ENCODE measurements at regions not wholly inside any gene's neighbourhood (a gene's known extent, or its start where the extent isn't known, plus 50 kb on each side); places are given as distances from the start of the nearest gene placed in this dataset.

DNA sequence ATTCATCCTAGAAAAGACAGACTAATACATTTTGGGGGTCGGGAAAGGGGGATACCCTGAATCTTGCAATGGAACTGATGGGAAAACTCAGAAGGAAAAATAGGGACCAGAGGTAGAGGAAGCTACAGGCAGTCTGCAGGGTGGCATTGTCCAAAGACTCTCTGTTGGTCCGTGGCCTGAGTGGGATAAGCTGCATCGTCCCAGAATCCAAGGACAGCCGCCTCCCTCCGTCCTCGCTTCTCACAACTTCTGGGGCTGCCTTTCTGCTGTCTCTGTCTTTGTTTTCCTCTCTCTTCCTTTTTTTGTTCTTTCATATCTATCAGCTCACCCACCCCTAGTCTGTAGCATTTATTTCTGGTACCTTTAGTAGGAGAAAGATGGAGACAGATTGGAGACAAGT lies 1052.6 kb upstream of the RBFOX1 start:
- DNase-seq (ENCODE audit: low spot score): no peak

DNA sequence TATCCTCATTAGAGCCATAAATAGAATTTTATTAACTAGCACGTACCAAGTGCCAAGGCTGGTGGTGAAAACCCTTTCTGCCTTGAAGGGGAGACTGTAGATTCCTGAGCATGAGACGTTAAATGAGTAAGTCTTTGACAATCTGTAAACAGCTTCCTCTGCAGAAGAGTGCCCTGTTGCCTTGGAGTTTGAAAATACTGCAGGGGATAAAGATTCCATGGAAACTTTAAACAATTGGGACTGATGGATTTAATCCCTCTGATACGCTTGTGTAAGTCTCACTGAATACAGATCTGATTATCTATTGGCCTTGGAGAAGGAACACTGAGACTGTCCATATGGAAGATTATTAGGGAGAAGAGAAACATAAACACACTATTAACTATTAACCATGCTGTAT lies 1053.4 kb upstream of the RBFOX1 start:
- DNase-seq (ENCODE audit: low spot score): no peak

DNA sequence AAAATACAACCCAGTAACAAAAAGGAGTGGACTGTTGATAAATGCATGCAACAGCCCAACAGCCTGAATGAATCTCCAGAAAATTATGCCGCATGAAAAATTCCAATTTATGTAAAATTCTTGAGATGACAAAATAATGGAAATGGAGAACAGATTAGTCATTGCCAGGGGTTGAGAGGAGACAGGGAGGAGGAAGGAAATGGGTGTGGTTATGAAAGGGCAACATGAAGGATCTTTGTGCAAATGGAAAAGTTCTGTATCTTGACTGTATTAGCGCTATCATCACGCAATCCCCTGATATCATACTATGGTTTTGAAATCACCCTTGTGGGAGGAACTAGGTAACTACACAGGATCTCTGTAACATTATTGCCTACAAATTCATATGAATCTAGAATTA lies 1058.3 kb upstream of the RBFOX1 start:
- DNase-seq (ENCODE audit: low spot score): no peak

DNA sequence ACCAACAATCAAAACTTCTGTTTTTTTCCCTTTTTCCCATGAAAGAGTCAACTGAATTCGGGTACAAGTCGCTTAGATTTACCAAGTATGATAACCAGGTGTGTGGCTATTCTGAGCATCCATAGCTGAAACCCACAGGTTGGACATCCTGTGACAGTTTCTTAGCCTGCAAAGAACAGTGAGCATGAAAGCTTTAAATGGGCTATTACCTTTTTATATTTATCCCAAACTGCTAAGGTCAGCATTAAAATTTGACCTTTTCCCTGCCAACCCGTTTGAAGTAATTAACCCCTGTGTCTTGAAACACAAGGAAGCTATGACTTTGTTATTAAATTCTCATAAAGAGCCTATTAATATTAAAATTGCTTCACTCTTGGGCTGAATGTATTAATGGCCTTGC lies 1065.0 kb upstream of the RBFOX1 start:
- DNase-seq (ENCODE audit: low spot score): no peak

DNA sequence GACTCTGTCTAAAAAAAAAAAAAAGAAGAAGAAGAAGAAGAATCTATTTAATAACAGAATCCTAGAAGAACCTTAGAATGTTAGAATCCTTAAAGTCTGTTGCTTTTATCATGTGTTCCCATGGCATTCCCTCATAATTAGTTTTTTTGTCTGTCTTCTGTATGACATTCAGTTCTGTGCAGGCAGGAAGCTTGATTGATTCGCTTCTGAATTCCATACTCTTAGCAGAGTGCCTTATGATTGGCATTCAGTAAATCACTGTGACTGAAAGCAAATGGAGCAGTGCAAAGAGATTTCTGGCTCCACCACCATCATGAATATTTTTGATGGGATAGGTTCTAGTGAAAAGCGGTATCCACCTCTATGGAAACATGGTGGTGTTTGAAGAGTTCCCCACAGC lies 1065.9 kb upstream of the RBFOX1 start:
- no peak for DNase-seq (ENCODE audit: low spot score)

DNA sequence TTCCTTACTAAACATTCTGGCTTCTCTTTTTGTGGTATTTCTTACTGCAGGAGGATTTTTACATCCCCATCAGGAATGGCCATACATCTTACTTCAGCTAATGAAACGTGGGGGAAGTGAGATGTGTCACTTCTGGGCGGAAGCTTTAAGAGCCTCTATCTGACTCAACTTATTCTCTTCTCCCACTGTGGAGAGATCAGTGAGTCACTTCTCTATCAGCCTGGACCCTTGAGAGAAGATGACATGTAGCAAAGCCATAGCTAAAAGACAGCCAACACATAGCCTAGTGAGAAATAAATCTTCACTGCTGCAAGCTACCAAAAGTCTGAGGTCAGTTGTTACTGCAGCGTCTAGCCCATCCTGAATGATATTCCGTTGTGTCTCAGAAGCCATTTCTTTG lies 1066.7 kb upstream of the RBFOX1 start:
- DNase-seq (ENCODE audit: low spot score): no peak

DNA sequence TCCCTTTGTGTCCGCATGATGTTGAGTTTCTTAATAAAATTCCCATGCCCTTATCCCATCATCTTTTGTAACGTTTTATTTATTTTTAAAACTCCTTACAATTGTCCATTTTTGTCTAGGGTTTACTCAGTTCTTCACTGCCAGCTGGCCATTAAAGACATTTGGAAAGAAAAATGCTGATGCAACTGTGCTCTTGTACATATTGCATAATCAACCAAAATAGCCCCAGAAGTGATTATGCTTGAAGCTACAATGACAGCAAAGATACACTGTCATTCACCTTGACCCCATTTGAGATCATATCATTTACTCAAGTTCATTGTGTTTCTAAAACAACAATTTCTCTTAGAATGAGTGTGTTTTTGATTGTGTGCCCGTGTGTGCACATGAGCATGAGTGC lies 1074.6 kb upstream of the RBFOX1 start:
- DNase-seq (ENCODE audit: low spot score): no peak

DNA sequence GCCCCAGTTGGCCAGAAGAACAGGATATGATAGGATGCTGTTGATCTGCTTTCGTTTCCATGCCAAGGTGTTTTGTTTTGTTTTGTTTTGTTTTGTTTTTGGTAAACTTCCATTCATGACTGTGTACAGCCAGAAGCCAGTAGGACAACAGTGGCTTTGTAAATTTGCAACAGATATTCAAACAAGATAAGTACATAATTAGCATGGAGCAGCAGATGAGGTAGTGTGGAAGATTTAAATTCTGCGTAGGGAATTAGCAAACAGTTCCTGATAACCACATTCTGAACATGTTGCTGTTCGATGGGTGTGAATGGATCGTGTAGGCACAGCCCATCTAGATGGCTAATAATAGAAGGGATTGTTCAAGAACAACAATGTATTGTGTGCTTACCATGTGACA lies 1080.1 kb upstream of the RBFOX1 start:
- no peak for DNase-seq (ENCODE audit: low spot score)

DNA sequence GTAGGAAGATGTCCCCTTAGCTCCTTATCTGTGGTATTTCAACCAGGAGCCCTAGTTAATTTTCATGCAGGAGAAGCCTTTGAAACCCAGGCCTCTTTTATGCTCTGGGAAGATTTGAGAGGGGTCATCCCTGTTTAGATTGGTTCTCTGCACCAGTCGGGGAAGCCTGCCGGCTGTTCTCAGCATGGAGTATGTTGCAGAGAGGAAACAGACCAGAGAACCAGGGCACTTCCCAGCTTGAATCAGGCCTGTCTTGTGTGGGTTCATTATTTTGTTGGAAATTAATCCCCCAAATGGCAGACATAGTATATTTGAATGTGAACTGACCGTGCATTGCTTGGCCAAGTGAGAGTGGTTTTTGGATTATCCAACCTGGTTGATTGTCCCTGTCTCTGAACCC lies 1082.1 kb upstream of the RBFOX1 start:
- no peak for DNase-seq (ENCODE audit: low spot score)

DNA sequence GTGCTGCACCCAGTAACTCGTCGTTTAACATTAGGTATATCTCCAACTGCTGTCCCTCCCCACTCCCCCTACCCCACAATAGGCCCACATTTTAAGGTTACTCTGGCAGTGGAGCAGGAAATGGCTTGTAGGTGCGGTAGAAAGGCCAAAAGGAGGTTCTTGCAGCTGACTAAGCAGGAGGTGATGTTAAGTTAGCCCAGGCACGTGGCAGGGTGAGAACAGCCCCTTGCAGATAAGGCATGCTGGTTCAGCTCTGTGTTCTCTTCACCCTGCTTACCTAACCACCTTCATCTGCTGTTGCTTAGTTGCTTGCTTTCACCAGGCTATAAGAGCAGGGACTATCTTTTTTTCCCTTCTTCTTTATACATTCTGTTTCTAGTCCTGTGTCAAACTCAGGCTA lies 1082.8 kb upstream of the RBFOX1 start:
- no peak for DNase-seq (ENCODE audit: low spot score)

DNA sequence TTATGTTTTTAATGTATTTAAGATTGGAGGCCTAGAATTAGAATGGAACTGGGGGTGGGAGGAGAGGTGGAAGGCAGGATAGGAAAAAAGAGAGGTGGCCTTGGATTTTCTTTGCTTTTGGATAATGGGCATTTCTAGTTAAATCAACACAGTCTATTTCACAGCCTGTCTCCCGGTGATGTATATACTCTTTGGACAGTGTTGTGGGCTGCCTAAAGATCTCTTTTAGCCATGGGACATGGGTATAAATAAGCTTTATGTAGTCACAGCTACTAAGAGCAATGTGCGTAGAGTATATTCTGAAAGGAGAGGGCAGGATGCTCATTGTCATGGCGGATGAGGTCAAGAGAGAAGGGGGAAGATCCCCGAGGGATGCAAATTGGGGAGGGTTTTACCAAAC lies 1084.4 kb upstream of the RBFOX1 start:
- no peak for DNase-seq (ENCODE audit: low spot score)

DNA sequence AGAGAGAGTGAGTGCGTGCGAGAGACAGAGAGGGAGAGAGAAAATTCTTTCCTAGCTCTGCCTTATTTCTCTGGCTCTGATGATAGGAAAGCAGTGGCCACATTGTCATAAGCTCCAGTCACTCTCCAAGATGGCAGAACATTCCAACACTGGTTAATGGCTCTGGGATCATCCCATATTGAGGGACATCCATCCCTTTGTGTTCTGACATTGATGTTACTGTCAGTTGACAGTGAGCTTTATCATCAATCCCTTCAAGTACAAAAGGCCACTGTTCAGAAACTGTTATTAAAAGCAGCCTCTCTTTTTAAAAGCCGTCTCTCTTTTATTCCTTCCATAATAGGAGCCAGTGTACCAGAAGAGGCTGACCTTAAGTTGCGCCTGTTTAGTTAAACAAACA lies 1084.9 kb upstream of the RBFOX1 start:
- peak; percentile 28 for DNase-seq (ENCODE audit: low spot score)

DNA sequence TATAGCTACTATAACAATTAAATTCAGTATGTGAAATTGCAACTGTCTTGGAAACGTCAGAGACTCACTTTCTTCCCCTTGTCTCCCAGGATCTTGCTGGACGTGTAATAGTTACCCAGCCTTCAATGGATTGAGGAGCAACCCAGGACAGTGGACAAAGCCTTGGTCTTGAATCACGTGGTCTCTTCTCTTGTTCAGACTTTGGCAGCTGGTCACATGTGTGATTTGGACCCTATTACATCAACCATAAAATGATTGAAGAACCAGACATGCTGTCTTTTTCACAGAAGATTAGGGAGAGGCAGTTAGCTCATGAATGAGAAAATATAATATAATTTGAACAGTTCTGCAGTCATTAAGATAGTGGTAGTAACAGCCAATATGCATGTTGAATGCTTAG lies 1085.5 kb upstream of the RBFOX1 start:
- DNase-seq (ENCODE audit: low spot score): no peak

DNA sequence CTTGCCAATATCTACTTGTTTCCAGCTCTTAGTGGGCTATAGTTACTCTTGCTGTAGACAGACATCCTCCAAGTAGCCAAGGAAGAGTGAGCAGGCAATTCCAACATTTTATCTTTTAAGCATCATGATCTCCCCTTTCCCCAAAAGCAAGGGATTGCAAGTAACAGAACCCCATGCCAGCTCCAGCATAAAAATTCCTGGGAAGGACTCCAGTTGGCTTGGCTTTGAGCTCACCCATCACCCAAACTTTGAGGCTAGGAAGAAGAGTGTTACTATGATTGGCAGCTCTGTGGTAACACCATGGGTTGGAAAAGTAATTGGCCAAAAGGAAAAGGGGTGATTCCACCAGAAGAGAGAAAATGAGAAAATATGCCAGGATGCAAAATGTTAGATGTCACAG lies 1086.4 kb upstream of the RBFOX1 start:
- DNase-seq (ENCODE audit: low spot score): no peak

DNA sequence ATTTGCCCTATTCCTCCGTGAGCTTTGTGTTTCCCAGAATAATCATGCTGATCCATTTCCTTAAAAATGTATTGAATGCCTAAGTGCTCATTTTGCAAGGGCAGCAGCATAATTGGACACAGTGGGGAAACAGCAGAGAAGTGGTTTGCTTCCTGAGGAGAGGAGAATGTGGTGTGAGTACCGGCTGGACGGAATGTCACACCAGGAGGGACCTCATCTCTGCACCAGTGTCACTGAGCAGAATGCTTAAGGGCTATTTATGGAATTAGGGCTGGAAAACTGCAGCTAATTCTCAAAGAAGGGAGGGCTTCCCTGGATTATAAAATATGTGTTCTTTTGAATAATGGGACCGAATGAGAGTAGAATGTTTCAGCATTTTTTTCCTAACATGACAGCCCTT lies 1100.6 kb upstream of the RBFOX1 start:
- no peak for DNase-seq (ENCODE audit: low spot score)

DNA sequence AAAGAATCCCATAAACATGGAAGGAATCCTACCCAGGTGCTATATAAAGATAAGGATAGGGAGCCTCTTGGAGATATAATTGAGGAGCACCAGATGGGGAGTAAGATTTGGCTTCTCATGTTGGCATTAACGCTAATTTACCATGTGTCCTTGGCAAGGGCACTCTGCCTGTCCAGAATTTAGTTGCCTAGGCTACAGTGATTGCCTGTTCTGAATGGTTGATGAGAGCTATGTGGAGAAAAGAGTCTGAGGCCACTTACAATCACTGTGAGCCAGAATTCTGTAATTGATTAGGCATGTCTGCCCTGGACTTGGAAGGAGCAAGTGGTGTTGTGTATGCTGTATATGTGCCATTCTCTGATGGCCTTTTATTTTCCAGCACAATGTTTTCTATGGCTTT lies 1101.2 kb upstream of the RBFOX1 start:
- no peak for DNase-seq (ENCODE audit: low spot score)

DNA sequence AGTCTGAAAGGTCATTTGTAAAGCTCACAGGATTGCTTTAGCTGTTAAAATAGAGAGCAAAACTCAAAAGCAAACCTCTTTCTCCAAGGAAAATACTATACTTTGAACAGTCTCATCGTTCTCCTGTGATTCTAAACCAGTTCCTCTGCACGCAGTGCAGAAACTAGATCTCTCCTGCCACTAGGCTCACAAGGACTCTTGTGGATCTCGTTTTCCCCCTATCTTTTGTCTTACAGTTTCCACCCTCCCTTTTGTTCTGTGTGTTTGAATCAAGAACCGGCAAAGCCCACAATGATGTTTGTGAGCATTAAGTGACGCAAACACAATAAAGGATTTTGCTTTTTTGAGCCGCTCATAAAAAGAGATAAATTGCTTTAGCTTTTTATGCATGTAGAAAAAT lies 1103.5 kb upstream of the RBFOX1 start:
- no peak for DNase-seq (ENCODE audit: low spot score)

DNA sequence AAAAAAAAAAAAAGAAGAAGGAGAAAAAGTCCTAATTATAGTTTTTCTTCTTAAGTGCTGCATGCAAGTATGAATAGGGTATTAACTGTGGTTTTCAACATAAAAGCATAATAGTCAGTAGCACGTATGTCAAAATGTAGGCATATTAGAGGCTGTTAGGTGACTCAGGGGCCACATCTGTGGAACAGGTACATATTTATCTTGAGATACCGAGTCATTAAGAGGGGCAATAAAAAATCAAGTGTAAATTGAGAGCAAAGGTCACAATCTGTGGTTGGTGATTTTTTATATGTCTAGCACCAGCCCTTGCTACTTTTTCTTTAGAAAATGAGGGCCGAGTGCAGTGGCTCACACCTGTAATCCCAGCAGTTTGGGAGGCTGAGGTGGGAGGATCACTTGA lies 1113.8 kb upstream of the RBFOX1 start:
- DNase-seq (ENCODE audit: low spot score): no peak

DNA sequence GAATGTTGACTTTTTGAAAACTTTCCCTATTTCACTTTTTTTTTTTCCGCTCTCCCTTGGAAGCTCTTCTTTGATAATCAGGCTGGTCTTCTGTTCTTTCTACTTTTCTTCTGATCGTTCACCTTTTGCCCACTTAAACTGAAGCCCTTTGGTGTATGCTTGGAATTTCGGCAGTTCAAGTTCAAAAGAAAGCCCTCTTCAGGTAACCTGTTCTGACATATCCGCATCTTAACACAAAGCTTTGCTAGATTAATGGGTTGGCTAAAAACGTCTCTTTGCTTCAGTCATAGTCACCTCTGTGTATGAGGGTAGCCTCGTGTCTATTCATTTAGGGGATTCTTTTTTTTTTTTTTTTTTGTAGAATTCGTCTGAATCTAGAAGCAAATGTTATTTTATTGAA lies 1115.8 kb upstream of the RBFOX1 start:
- no peak for DNase-seq (ENCODE audit: low spot score)

DNA sequence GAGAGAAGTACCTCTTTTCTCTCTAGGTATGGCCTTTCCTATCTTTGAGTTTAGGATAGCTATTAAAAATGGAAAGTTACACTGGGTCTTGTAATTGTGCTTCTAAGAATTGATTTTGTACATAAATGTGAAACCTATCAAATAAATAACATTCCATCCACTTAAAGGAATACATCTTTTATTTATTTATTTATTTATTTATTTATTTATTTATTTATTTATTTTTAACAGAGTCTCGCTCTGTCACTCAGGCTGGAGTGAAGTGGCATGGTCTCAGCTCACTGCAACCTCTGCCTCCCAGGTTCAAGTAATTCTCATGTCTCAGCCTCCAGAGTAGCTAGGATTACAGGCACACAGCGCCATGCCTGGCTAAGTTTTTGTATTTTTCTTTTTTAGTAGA lies 1114.0 kb upstream of the EEF2KMT start:
- no peak for DNase-seq (ENCODE audit: low spot score)

DNA sequence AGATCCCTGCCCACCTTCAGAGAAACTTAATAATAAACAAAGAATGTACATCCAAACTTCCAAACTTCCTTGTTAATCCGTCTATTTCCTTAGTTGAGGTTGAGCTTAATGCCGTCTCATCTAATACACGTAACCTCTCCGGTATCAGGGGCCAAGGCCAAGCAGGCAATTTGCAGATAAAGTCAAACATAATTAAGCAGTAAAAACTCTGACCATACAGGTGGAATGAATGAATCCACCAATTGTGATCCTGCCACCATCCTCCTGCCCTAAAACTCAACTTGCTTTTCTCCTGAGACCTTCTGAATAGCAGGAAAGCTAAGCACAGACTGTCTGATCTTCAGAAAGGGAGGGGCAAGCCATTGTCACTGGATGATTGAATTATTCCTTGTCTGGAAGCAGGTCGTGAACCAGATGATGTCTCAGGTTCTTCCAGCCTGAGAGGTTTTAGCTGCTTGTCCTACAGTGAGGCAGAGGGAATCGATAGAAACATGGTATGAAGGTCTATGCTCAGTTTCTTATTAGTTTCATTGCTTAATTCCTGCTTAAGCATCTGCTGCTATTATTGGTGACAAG lies 1111.8 kb upstream of the EEF2KMT start:
- no peak for DNase-seq (ENCODE audit: low spot score)

DNA sequence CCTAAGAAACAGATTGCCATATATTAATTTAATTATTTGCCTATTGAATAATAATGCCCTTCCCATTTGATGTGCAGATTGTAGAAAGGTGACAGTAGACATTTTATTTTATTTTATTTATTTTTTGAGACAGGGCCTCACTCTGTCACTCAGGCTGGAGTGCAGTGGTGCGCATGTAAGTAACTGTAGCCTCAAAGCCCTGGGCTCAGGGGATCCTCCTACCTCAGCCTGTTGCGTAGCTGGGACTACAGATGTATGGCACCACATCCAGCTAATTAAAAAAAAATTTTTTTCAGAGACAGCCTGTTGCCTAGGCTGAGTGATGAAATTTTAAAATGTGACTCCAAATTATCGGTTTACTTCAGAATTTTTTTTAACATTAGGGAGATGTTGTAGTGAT lies 1110.0 kb upstream of the EEF2KMT start:
- DNase-seq (ENCODE audit: low spot score): no peak

DNA sequence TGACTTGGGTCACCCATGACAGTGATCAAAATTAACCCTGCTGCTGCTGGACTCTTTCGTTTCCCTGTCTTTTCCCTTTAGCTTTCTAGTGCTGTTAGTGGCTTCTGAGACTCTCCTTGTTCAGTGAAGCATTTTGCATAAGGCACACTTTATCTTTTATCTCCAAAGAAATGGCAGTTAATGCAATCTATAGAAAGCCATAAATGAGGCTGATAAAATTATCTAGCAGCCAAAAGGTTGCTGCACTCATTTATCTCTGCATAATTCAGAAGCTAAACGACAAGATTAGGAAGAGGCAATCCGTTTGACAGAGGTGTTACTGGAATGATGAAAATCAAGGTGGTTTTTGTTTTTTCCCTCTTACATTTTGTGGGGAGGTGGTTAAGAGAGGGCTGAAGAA lies 1109.5 kb upstream of the EEF2KMT start:
- no peak for DNase-seq (ENCODE audit: low spot score)

DNA sequence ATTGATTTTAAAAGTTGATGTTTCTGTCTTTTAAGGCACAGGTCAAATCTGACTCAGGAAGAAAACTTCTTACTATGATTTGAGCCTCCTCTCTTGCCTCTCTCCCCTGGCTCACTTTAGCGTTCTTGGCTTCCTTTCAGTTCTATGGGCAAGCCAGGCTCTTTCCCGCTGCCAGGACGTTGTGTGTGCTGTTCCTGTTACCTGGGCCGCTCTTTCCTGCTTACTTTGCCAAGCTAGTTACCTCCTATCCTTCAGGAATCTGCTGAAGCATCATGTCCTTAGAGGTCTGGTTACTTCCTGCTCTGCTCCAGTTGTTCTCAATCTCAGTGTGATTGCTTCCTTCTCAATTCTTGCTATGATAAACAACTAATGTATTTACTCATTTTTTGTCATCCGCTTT lies 1108.5 kb upstream of the EEF2KMT start:
- no peak for DNase-seq (ENCODE audit: low spot score)

DNA sequence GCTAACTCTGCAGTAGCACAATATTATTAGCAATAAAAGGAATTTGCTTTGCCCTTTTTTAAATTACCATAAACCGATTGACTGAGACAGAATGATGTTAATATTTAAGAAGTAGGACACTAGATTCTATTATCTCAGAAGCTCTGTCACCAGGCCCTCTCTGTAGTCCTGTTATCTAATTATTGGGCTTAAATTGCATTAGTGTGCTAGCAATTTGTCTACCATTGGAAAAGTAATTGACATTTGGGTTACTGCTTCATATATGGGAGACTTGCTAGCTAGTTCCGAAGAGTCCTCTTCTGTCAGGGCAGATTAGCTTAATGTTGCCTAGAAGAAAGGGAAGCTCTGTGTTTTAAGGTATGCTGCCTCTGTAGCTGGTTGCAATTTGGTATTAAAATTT lies 1107.3 kb upstream of the EEF2KMT start:
- no peak for DNase-seq (ENCODE audit: low spot score)
